NCI-H2196 treated with DMSO at 0.1 percent for 48 hours (cell line): ENCODE measurements at regions not wholly inside any gene's neighbourhood (a gene's known extent, or its start where the extent isn't known, plus 50 kb on each side); places are given as distances from the start of the nearest gene placed in this dataset.

Experiments
- DNase-seq: peaks from one replicate; lab custom pipeline; 2025; ENCODE audit not compliant: unreplicated experiment; lab: John Stamatoyannopoulos, UW

DNA sequence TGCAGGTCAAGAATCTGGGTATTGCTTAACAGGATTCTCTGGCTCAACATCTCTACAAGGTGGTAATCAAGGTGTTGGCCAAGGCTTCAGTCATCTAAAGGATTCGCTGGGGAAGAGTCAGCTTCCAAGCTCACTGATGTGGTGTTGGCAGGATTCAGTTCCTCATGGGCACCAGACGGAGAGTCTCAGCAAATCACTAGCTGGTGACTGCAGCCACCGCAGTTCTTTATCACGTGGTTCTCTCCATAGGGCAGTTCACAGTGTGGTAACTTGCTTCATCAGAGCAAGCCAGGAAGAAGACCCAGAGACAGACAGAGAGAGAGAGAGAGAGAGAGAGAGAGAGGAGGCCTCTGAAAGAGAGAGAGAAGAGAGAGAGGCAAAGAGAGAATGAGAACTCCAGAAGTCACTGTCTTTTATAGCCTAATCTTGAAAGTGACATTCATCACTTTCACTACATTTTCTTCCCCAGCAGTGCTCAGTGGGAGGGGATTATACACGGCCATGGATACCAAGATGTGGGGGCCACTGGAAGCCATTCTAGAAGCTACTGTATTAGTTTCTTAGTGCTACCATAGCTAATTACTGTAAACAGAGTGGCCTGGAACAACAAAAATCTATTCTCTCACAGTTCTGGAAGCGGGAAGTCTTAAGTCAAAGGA is 109.2 kb upstream of the SMIM23 start:
- no peak for DNase-seq

GRCh38 chr5:171678646-171679045 is 107.0 kb upstream of the SMIM23 start:
- no peak for DNase-seq

GRCh38 chr5:171680485-171680884 is 105.1 kb upstream of the SMIM23 start:
- DNase-seq: no peak

DNA sequence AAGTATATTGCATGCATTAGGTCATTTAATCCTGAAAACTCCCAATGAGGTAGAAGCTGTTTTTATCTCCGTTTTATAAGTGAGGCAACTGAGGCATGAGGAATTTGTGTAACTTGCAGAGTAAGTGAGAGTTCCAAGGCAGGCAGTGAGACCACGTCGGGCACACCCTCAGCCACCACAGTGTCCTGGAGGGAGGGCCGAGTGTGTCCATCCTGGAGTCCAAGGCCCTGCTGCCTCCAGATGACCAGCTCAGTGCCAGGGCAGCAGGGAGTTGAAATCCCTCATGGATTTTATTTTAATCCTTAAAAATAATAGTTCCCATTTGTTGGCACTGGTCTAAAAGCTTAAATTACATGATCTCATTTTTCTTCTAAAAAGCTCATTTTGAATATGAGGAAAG is 104.6 kb upstream of the SMIM23 start:
- no peak for DNase-seq

- no peak for DNase-seq
Observed at GRCh38 chr5:171681677-171682076, 103.9 kb upstream of the SMIM23 start.

DNA sequence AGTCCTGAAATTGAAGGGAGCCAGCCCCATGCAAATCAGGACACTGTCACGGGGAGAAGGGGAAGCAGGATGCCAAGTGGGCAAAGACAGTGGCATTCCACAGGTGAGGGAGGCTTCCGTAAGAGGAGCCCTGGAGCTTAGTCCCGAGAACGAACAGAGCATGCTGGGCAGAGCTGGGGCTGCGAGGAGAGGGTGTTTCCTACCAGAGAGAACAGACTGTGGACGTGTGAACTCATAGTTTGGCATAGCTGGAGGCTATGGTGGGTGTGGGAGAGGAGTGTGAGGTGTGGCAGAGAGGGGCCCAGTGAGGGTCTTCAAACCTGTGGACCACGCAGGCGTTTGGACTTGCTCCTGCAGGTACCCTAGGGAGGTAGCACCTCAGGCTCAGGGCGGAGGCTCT is 102.8 kb upstream of the SMIM23 start:
- DNase-seq: no peak

- DNase-seq: no peak
Observed at GRCh38 chr5:171684169-171684568, 101.4 kb upstream of the SMIM23 start.

DNA sequence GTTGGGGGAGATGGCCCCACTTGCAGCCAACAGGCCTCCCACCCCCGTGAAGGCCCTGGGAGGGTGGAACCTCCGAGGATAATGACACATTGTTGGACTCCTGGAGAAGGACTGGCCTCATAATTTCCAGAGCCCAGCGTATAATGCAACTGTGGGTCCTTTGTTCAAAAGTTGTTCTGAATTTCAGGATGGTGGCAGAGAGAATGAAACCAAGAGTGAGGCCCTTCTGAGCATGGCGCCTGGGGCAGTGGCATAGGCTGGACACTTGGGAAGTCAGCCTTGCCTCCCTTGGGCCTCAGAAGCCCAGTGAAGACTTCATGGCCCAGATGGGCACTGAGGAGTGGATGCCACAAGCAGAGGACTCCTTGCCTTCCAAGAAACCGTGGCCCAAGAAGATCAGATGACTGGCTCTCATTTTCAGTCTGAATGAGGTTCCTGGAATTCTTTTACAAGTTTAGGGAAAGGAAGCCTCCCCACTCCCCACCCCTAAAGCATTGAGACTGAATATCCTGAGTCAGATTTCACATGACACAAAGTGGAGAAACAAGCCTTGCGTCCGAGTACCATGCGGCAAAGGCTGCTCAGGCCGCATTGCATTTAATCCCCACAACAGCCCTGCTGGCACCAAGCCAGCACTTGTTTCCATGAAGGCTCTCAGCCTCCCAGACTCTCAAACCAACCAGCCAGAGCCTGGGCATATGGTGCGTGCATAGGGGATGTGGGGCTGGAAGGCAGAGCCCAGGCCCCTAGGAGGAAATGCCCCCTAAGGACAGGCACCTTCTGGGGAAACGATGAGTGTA is 96.7 kb upstream of the SMIM23 start:
- no peak for DNase-seq

DNA sequence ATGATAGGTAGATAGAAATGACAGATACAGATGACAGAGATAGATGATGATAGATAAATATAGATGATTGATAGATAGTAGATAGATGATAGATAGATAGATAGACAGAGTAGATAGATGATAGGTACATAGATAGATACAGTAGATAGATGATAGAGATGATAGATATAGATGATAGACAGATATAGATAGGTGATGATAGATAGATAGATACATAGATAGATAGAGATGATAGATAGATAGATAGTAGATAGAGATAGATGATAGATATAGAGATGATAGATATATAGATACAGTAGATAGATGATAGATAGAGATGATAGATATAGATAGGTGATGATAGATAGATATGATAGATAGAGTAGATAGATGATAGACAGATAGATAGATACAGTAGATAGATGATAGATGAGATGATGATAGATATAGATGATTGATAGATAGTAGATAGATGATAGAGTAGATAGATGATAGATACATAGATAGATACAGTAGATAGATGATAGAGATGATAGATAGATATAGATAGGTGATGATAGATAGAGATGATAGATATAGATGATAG is 95.7 kb upstream of the SMIM23 start:
- no peak for DNase-seq

DNA sequence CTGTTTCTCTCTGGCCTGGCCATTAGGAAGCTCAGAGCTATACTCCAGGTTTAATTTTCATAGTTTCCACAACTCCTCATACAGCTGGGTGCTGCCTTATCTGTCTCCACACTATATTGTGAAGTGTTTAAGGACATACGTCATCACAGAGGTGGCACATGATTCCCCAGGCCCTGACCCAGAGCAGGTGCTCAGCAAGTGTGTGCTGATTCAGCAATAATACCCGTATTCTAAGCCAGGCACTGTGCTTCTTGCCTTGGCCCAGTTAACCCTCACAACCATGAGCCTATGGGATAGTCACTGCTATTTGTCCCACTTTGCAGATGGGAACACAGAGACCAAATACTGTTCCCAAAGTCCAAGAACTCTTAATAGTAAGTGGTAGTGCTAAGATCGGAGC is 93.5 kb upstream of the SMIM23 start:
- no peak for DNase-seq

GRCh38 chr5:171692936-171693335 is 92.7 kb upstream of the SMIM23 start:
- DNase-seq: no peak

DNA sequence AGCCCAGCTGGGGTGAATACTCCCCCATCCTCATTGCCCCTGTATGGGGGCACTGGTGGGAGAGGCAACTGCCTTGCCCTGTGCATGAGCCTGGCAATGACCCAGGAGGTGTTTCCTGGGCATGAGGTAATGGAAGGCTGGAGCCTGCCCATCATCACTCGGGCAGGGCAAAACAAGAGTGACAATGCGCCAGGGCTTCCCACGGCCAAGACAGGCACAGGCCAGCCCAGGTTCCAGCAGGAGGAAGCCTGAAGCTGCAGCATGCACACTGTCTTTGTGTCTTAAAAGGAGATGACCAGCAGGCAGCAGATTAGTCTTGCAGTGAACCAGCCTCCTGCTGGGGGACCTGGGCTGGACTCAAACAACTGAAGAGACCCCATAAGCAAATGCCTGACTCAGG is 92.2 kb upstream of the SMIM23 start:
- no peak for DNase-seq

DNA sequence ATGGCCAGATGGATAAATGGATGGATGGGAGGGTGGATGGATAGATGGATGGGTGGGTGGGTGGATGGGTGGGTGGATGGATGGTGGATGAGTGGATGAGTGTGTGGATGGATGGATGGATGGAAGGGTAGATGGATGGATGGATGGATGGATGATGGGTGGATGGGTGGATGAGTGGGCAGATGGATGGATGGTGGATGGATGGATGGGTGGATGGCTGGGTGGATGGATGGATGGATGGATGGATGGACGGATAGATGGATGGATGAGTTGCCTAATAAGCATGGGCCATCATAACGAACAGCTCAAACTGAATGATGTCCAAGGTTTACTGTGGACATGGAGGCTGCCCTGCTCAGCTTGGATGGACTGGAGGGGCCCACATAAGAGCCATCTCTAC is 89.8 kb upstream of the SMIM23 start:
- DNase-seq: no peak

DNA sequence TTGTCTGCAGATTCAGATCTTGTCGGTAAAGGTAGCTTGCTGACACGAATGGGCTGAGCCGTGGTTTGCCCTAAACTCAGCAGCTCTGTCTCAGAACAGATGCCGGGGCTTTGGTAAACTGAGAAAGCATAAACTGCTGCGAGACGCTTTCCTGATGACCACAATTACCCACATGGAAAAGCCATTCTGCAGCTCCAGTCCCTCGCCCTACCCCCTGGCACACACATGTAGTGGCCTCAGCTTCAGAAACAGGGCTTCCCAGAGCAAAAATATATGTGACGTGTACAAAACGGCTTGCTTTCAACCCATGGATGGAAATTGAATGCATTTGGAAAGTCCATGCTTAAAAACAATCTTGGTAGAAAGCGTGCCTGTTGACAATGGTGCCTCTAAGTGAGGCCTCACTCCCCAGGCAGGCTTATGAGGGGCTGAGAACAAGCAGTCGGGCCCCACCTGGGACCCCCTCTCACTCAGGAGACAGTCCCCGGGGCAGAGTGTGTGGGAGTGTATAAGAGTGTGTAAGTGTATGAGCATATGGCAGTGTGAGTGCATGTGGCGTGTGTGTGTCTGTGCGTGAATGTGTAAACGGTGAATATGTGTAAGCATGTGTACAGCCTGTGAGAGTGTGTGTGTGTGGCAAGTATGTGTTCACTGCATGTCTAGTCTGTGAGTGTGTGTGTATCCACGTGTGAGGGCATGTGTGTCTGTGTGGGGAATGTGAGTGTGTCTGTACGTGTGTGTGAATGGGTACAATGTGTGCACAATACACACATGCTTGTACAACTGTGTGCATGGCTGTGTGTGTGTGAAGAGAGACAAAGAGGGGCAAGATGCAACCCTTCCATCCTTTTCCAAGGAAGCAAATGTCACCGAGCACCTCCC is 88.2 kb upstream of the SMIM23 start:
- DNase-seq: no peak

DNA sequence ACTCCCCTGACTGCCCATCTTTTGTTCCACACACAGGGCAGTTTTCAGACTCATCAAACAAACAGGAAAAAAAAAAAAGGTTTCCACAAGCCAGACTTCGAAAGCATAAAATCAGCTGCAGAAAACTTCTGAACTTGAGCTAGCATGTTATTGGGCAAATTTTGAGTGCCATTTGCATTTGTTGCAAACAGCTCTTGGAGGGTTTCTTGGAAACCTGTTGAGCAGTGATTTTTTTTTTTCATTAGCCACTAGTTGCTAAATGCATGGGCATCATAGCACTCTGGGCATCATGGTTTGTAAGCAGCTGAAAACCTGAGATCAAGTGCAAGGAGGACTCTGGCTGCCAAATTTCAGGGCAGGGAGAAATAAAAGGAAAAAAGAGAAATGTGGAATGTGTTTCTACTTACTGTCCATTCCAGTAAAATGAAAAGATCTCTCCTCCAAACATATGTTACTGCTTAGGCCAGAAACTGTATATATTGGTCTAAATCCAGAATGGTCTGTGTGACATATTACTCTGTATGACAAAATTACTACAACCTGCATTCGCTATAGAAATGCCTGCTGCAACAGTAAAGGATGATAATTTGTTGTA is 85.2 kb upstream of the SMIM23 start:
- DNase-seq: no peak

DNA sequence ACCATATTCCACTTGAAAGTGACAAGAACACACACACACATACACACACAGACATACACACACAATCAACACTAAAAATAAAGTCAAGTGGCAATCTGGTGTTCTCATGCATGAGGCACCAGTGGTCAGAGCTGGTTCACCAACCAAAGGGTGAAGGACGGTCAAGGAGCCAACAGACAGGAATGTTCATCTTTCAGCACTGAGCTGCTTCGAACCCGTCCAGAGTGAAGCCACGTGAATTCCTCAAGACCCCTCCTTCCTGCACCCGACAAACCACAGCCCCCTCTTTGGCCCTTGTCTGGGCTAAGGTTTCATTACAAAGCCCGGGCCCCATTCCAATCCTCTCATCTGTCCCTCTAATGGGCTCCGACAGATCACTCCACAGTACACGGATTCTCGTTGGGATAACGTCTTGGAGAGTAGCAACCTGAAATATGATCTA is 84.5 kb upstream of the SMIM23 start:
- no peak for DNase-seq

DNA sequence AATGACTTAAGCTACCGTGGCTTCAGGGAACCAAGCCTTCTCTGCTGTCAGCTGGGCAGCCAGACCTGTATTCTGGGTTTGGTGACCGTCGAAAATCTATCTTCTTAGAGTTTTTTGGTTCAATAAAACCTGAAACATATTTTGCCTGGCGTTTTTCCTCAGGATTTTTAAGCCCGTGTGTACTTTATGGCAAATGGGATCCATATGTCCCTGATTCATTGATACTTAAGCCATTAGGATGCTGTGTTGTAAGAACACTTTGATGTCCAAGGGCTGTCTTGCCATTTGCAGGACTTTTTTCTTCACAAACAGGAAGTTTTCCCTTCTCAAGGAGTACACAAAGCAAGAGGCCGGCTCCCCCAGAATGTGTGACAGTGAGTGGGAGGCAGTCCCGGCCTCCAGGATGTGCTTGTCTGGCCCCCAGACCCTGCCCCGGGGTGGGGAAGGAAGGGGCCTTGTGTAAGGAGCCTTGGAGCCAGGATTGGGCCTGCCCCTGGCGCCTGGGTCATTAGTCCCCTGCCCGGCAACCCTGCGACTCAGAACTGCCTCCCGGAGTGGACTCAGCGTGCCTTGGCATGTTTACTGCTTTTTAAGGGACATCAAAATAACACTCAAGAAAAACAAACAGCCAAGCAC is 83.4 kb upstream of the SMIM23 start:
- no peak for DNase-seq

GRCh38 chr5:171703146-171703545 is 82.5 kb upstream of the SMIM23 start:
- DNase-seq: no peak

GRCh38 chr5:171705036-171705435 is 80.6 kb upstream of the SMIM23 start:
- no peak for DNase-seq

DNA sequence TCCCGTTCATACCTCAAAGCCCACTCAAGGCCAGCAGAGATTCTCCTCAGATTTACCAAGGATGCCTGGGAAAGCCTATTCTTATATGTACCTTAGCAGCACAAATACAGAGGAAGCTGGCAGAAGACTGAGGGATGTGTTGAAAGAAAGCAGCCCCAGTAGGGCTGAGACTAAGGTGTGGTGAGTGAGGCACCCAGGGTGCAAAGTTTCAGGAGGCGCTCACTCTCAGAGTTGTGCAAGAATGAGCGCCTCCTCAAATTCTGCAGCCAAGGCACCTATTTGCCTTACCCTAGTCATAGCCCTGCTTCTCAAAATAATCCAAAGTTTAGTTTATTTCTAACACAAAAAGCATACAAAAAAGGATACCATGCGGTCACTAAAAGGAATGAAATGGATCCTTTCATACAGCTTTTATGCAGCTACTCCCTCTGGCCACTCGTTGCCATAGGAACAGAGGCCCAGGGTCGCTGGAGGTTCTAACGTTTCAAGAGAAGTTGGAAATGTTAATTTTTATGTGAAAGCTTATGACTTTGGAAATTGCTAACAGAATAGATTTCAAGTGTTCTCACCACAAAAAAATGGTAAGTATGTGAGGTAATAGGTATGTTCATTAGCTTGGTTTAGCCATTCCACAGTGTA is 79.7 kb upstream of the SMIM23 start:
- no peak for DNase-seq
